Progenitor cell of endocrine pancreas (in vitro differentiated cells): ENCODE measurements at regions not wholly inside any gene's neighbourhood (a gene's known extent, or its start where the extent isn't known, plus 50 kb on each side); places are given as distances from the start of the nearest gene placed in this dataset.

Source experiments
- DNase-seq: peaks from one replicate; pipeline ENCODE4 v3.0.0; 2021; ENCODE audit warnings: low spot score; ENCODE audit not compliant: unreplicated experiment
- H3K27ac Mint-ChIP-seq: 2 replicates; pipeline ENCODE4 v1.8.0; 2021; ENCODE audit warnings: mild to moderate bottlenecking, moderate library complexity, mixed read lengths
- H3K27me3 Mint-ChIP-seq: 2 replicates; pipeline ENCODE4 v1.8.0; 2021; ENCODE audit warnings: mixed read lengths
- H3K36me3 Mint-ChIP-seq: 2 replicates; pipeline ENCODE4 v1.8.0; 2022; ENCODE audit warnings: mixed read lengths; ENCODE audit not compliant: insufficient read depth
- H3K4me1 Mint-ChIP-seq: 2 replicates; pipeline ENCODE4 v1.8.0; 2021; ENCODE audit warnings: low read depth, mixed read lengths
- H3K4me3 Mint-ChIP-seq: 2 replicates; pipeline ENCODE4 v1.8.0; 2021; ENCODE audit warnings: low read depth, mild to moderate bottlenecking, moderate library complexity, mixed read lengths
- H3K9me3 Mint-ChIP-seq: 2 replicates; pipeline ENCODE4 v1.8.0; 2021; ENCODE audit warnings: low read depth, mixed read lengths
- CTCF ChIP-seq: fragments of 200-600 bp; sonication (generic); IDR thresholded peaks from one replicate; pipeline ENCODE4 v1.5.0; 2021; ENCODE audit warnings: antibody characterized with exemption, mild to moderate bottlenecking; ENCODE audit not compliant: unreplicated experiment

GRCh38 chr4:43560047-43560446 lies 667.5 kb downstream of the GRXCR1 start:
- Mint-ChIP-seq H3K4me1 (no peaks in the 10 kb centered on the region), H3K27me3 (no peaks in the 10 kb centered on the region), H3K4me3 (no peak overlapping the region), H3K9me3 (peaks cover 13% of the 10 kb centered on the region), H3K36me3 (no peaks in the 10 kb centered on the region), H3K27ac (no peak overlapping the region)
- TF ChIP-seq CTCF = no peak
- no peak for DNase-seq

GRCh38 chr4:43564107-43564506 lies 671.6 kb downstream of the GRXCR1 start:
- Mint-ChIP-seq H3K27ac (no peak overlapping the region), H3K36me3 (no peaks in the 10 kb centered on the region), H3K4me3 (no peak overlapping the region), H3K9me3 (no peaks in the 10 kb centered on the region), H3K4me1 (no peaks in the 10 kb centered on the region), H3K27me3 (no peaks in the 10 kb centered on the region)
- no peak for DNase-seq
- no peak for TF ChIP-seq CTCF

- Mint-ChIP-seq H3K27ac (no peak overlapping the region), H3K4me1 (no peaks in the 10 kb centered on the region), H3K27me3 (no peaks in the 10 kb centered on the region), H3K4me3 (no peak overlapping the region), H3K36me3 (no peaks in the 10 kb centered on the region), H3K9me3 (no peaks in the 10 kb centered on the region)
- DNase-seq = no peak
- TF ChIP-seq CTCF = no peak
These were observed 672.1 kb downstream of the GRXCR1 start for GRCh38 chr4:43564591-43564990.

- H3K27me3 Mint-ChIP-seq = no peaks in the 10 kb centered on the region
- no peak for TF ChIP-seq CTCF
- H3K4me1 Mint-ChIP-seq = no peaks in the 10 kb centered on the region
- H3K27ac Mint-ChIP-seq = no peak overlapping the region
- H3K4me3 Mint-ChIP-seq = no peak overlapping the region
- H3K9me3 Mint-ChIP-seq = no peaks in the 10 kb centered on the region
- no peaks in the 10 kb centered on the region for H3K36me3 Mint-ChIP-seq
- DNase-seq = no peak
These were observed 675.1 kb downstream of the GRXCR1 start for GRCh38 chr4:43567644-43568043.

- Mint-ChIP-seq H3K9me3 (peaks cover 3% of the 10 kb centered on the region), H3K27ac (no peak overlapping the region), H3K36me3 (no peaks in the 10 kb centered on the region), H3K4me3 (no peak overlapping the region), H3K27me3 (no peaks in the 10 kb centered on the region), H3K4me1 (no peaks in the 10 kb centered on the region)
- TF ChIP-seq CTCF = no peak
- DNase-seq = no peak
These were observed 694.3 kb downstream of the GRXCR1 start for GRCh38 chr4:43586813-43587212.

- H3K36me3 Mint-ChIP-seq = no peaks in the 10 kb centered on the region
- peaks cover 3% of the 10 kb centered on the region for H3K9me3 Mint-ChIP-seq
- no peak overlapping the region for H3K4me3 Mint-ChIP-seq
- H3K4me1 Mint-ChIP-seq = no peaks in the 10 kb centered on the region
- no peak for TF ChIP-seq CTCF
- no peak overlapping the region for H3K27ac Mint-ChIP-seq
- H3K27me3 Mint-ChIP-seq = no peaks in the 10 kb centered on the region
- DNase-seq = no peak
These were observed 695.2 kb downstream of the GRXCR1 start for GRCh38 chr4:43587758-43588157.
